ENCODE measurements at regions not wholly inside any gene's neighbourhood (a gene's known extent, or its start where the extent isn't known, plus 50 kb on each side); places are given as distances from the start of the nearest gene placed in this dataset.

DNA sequence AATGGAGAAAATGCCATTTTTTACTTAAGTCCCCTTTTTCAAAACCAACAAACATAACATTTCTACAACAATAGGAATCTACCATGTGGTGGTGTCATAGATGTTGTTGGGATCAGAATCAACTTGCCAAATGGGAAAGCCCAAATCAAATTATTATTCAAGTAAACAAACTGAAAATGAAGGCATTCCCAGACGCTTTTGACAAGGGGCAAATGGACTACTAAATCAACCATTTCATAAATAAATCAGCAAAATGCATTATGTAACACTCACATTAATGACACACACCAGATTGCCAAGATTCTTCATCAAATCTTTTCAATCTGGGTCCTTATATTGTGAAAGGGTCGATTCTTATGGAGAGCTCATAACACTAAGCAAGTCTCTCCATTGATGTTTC lies 375.6 kb downstream of the KIF16B start:
- TF ChIP-seq EZH2 (IDR thresholded peaks at IDR 0.05) (no peak), EZH2phosphoT487 (IDR thresholded peaks at IDR 0.05) (no peak)
- TF ChIP-seq, protein P1, sequence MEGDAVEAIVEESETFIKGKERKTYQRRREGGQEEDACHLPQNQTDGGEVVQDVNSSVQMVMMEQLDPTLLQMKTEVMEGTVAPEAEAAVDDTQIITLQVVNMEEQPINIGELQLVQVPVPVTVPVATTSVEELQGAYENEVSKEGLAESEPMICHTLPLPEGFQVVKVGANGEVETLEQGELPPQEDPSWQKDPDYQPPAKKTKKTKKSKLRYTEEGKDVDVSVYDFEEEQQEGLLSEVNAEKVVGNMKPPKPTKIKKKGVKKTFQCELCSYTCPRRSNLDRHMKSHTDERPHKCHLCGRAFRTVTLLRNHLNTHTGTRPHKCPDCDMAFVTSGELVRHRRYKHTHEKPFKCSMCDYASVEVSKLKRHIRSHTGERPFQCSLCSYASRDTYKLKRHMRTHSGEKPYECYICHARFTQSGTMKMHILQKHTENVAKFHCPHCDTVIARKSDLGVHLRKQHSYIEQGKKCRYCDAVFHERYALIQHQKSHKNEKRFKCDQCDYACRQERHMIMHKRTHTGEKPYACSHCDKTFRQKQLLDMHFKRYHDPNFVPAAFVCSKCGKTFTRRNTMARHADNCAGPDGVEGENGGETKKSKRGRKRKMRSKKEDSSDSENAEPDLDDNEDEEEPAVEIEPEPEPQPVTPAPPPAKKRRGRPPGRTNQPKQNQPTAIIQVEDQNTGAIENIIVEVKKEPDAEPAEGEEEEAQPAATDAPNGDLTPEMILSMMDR (IDR thresholded peaks at IDR 0.05) = no peak
- no peaks in the 10 kb centered on the region for H3K79me2 ChIP-seq (ENCODE audit: low read depth)

GRCh38 chr20:16195671-16196070 lies 377.6 kb downstream of the KIF16B start:
- Histone ChIP-seq H3K4me3 (no peak overlapping the region), H3K27ac (no peak overlapping the region), H3K36me3 (no peaks in the 10 kb centered on the region), H3K4me1 (no peaks in the 10 kb centered on the region), H3K79me2 (ENCODE audit: low read depth) (no peaks in the 10 kb centered on the region), H3F3A (ENCODE audit: low read depth) (no peaks in the 10 kb centered on the region), H3K9me3 (ENCODE audit: low read depth) (no peaks in the 10 kb centered on the region), H2AFZ (replicated peaks) (no peak overlapping the region), H4K20me1 (ENCODE audit: low read depth) (no peaks in the 10 kb centered on the region), H3K9ac (no peak overlapping the region), H3K27me3 (no peaks in the 10 kb centered on the region), H3K4me2 (no peak overlapping the region)
- Mint-ChIP-seq H3K27ac (no peak overlapping the region), H3K27me3 (ENCODE audit: insufficient read depth, low read depth) (no peaks in the 10 kb centered on the region), H3K9me3 (peaks cover 6% of the 10 kb centered on the region), H3K4me1 (no peaks in the 10 kb centered on the region), H3K36me3 (peaks cover 2% of the 10 kb centered on the region), H3K4me3 (no peak overlapping the region)
- no peak for DNase-seq (ENCODE audit: low spot score)
- no peak for TF ChIP-seq EZH2phosphoT487 (IDR thresholded peaks at IDR 0.05)
- TF ChIP-seq EZH2 (IDR thresholded peaks at IDR 0.05) = no peak
- TF ChIP-seq, protein P1 (IDR thresholded peaks at IDR 0.05) = no peak

More for the DNA sequence above, 375.6 kb downstream of the KIF16B start:
- Mint-ChIP-seq H3K27ac (no peak overlapping the region), H3K36me3 (peaks cover 2% of the 10 kb centered on the region), H3K27me3 (ENCODE audit: insufficient read depth, low read depth) (no peaks in the 10 kb centered on the region), H3K4me1 (no peaks in the 10 kb centered on the region), H3K4me3 (no peak overlapping the region), H3K9me3 (peaks cover 6% of the 10 kb centered on the region)
- Histone ChIP-seq H3K4me1 (no peaks in the 10 kb centered on the region), H3K9ac (no peak overlapping the region), H3K27me3 (no peaks in the 10 kb centered on the region), H2AFZ (replicated peaks) (no peak overlapping the region), H3K36me3 (no peaks in the 10 kb centered on the region), H3K4me3 (no peak overlapping the region), H3K9me3 (ENCODE audit: low read depth) (no peaks in the 10 kb centered on the region), H3K27ac (no peak overlapping the region), H4K20me1 (ENCODE audit: low read depth) (no peaks in the 10 kb centered on the region), H3F3A (ENCODE audit: low read depth) (no peaks in the 10 kb centered on the region), H3K4me2 (no peak overlapping the region)
- DNase-seq (ENCODE audit: low spot score) = no peak

DNA sequence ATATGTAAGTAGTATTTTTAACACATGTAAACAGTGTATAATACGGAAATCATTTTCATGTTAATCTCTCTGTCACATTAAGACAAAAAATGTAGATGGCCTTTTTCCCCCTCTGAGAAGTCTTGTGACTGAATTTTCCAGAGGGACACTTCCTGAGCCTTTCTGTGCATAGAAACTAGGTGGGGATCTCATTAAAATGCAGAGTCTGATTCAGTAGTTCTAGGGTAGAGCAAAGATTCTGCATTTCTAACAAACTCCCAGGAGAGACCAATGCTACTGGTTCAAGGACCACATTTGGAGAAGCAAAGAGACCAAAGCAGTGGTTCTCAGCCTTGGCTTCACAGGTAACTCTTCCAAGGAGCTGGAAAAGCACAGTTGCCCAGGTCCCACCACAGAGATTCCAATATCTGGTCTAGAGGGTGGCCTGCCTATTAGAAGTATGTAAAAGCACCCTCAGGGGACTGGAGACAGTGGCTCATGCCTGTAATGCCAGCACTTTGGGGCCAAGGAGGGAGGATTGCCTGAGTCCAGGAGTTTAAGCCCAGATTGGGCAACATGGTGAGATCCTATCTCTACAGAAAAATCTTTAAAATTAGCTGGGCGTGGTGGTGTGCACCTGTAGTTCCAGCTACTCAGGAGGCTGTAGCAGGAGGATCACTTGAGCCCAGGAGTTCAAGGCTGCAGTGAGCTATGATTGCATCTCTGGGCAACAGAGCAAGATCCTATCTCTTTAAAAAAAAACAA lies 378.5 kb downstream of the KIF16B start:
- H3K9ac ChIP-seq = no peak overlapping the region
- H3K27ac ChIP-seq = no peak overlapping the region
- no peaks in the 10 kb centered on the region for H3K79me2 ChIP-seq (ENCODE audit: low read depth)
- Mint-ChIP-seq H3K4me3 (no peak overlapping the region), H3K27me3 (ENCODE audit: insufficient read depth, low read depth) (no peaks in the 10 kb centered on the region), H3K9me3 (peaks cover 3% of the 10 kb centered on the region), H3K4me1 (no peaks in the 10 kb centered on the region), H3K27ac (no peak overlapping the region), H3K36me3 (peaks cover 2% of the 10 kb centered on the region)
- H2AFZ ChIP-seq (replicated peaks) = no peak overlapping the region
- no peaks in the 10 kb centered on the region for H3K27me3 ChIP-seq
- no peak for DNase-seq (ENCODE audit: low spot score)
- no peak overlapping the region for H3K4me3 ChIP-seq
- peaks cover 5% of the 10 kb centered on the region for H3K4me1 ChIP-seq
- no peaks in the 10 kb centered on the region for H3K36me3 ChIP-seq
- no peak overlapping the region for H3K4me2 ChIP-seq
- H4K20me1 ChIP-seq (ENCODE audit: low read depth) = no peaks in the 10 kb centered on the region
- no peaks in the 10 kb centered on the region for H3F3A ChIP-seq (ENCODE audit: low read depth)
- TF ChIP-seq EZH2 (IDR thresholded peaks at IDR 0.05) (no peak), EZH2phosphoT487 (IDR thresholded peaks at IDR 0.05) (no peak)
- TF ChIP-seq, protein P1 (IDR thresholded peaks at IDR 0.05) = no peak
- no peaks in the 10 kb centered on the region for H3K9me3 ChIP-seq (ENCODE audit: low read depth)

All from neural progenitor cell (in vitro differentiated cells).